Fibroblast of lung (primary cell): ENCODE measurements at regions not wholly inside any gene's neighbourhood (a gene's known extent, or its start where the extent isn't known, plus 50 kb on each side); places are given as distances from the start of the nearest gene placed in this dataset.

Experiments
- DNase-seq, 2 donors: peaks; one replicate each; pipeline versions ENCODE4 v3.0.0 to v3.0.0-alpha.2; 2010; ENCODE audit warnings: low read depth in 2 of 2
- H2AFZ ChIP-seq: 2 replicates; pipeline ENCODE4 v1.5.1; 2012; ENCODE audit warnings: low read length, control low read depth, inconsistent platforms
- H3K27ac ChIP-seq: 2 replicates; pipeline ENCODE4 v1.5.1; 2011; ENCODE audit warnings: low read length, control low read depth; ENCODE audit not compliant: insufficient read depth
- H3K27me3 ChIP-seq: 2 replicates; pipeline ENCODE4 v1.5.1; 2011; ENCODE audit warnings: mild to moderate bottlenecking, low read length; ENCODE audit not compliant: control insufficient read depth, insufficient read depth
- H3K36me3 ChIP-seq: 2 replicates; pipeline ENCODE4 v1.5.1; 2011; ENCODE audit warnings: low read length; ENCODE audit not compliant: control insufficient read depth, insufficient read depth
- H3K4me1 ChIP-seq: 2 replicates; pipeline ENCODE4 v1.5.1; 2011; ENCODE audit warnings: low read length; ENCODE audit not compliant: control insufficient read depth, insufficient read depth; ENCODE audit errors: extremely low read depth
- H3K4me2 ChIP-seq: 2 replicates; pipeline ENCODE4 v1.5.1; 2011; ENCODE audit warnings: low read length, control low read depth; ENCODE audit not compliant: insufficient read depth; ENCODE audit errors: extremely low read depth
- H3K4me3 ChIP-seq, 4 experiments: fragments of 200-600 bp in 1 of 4; sonication (generic) in 1 of 4; replicated peaks in 1 of 4; 2 replicates each; pipeline ENCODE4 v1.5.1; 2011 to 2016; ENCODE audit warnings: low read length in 4 of 4, low read depth in 3 of 4, mild to moderate bottlenecking in 3 of 4, control low read depth in 2 of 4, inconsistent platforms in 1 of 4, mixed read lengths in 1 of 4; ENCODE audit not compliant: insufficient read depth in 1 of 4; ENCODE audit errors: control extremely low read depth in 1 of 4
- H3K79me2 ChIP-seq: 2 replicates; pipeline ENCODE4 v1.5.1; 2012; ENCODE audit warnings: mild to moderate bottlenecking, low read length, inconsistent platforms; ENCODE audit not compliant: control insufficient read depth, insufficient read depth
- H3K9ac ChIP-seq: 2 replicates; pipeline ENCODE4 v1.5.1; 2011; ENCODE audit warnings: mild to moderate bottlenecking, low read length, control low read depth; ENCODE audit not compliant: insufficient read depth
- H3K9me3 ChIP-seq: 2 replicates; pipeline ENCODE4 v1.5.1; 2012; ENCODE audit warnings: low read depth, low read length; ENCODE audit not compliant: control insufficient read depth, insufficient read depth
- H4K20me1 ChIP-seq: 2 replicates; pipeline ENCODE4 v1.5.1; 2011; ENCODE audit warnings: low read length; ENCODE audit not compliant: control insufficient read depth, insufficient read depth; ENCODE audit errors: extremely low read depth
- CTCF ChIP-seq, 2 donors: IDR thresholded peaks in 1 of 2; conservative IDR thresholded peaks in 1 of 2; 1 replicate in 1 of 2; 2 replicates in 1 of 2; pipeline ENCODE4 v1.5.1; 2011 to 2012; ENCODE audit warnings: low read length in 2 of 2, control low read depth in 1 of 2, inconsistent platforms in 1 of 2, low read depth in 1 of 2, mild to moderate bottlenecking in 1 of 2
- EZH2 ChIP-seq: IDR thresholded peaks from 2 replicates; pipeline ENCODE4 v1.5.1; 2012; ENCODE audit warnings: low read length, control low read depth, mild to moderate bottlenecking; ENCODE audit errors: missing control alignments

DNA sequence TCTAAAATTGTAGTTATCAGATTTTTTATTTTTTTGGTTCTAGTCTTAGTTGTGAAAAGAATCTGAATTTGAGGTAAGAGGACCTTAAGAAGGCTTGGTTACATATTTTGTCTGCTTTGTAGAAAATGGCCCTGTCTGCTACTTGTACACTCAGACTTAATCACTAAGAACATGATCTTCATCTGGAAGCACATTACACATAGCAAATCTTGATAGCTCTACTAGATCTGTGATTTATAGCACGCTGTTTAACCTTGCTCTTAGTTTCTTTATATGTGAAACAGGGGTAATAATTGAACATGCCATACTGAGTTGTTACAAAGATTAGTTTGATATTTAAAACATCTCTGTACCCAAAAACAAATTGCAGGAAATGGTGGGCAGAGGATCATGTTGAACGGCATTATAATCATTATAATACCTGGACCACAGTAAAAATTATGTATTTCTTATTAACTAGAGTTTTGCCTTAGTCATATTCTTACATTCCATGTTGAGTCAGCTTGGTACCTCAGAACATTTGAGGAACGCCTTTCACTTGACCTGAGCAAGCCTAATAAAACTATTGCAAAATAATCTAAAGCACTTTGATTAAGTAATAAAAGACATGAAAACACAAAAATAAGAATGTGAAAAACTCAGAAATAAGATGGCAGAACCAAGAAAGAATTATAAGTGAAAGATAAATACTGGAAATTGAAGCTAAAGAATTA is 738.0 kb upstream of the AADAT start:
- H3K36me3 ChIP-seq, result no peaks in the 10 kb centered on the region
- no peaks in the 10 kb centered on the region for H4K20me1 ChIP-seq
- H3K9me3 ChIP-seq, result no peaks in the 10 kb centered on the region
- H3K4me3 ChIP-seq, result no peak overlapping the region
- no peak overlapping the region for H3K27ac ChIP-seq
- no peak for TF ChIP-seq EZH2
- no peak for TF ChIP-seq CTCF (conservative IDR thresholded peaks at IDR 0.05 in 1 of 2, IDR thresholded peaks at IDR 0.05 in 1 of 2; ENCODE audit: low read depth in 1 of 2, low read length in 2 of 2)
- no peak overlapping the region for H3K9ac ChIP-seq
- H2AFZ ChIP-seq, result no peak overlapping the region
- no peak overlapping the region for H3K4me2 ChIP-seq
- no peaks in the 10 kb centered on the region for H3K79me2 ChIP-seq
- DNase-seq, result no peak
- no peaks in the 10 kb centered on the region for H3K4me1 ChIP-seq
- H3K27me3 ChIP-seq, result no peaks in the 10 kb centered on the region

DNA sequence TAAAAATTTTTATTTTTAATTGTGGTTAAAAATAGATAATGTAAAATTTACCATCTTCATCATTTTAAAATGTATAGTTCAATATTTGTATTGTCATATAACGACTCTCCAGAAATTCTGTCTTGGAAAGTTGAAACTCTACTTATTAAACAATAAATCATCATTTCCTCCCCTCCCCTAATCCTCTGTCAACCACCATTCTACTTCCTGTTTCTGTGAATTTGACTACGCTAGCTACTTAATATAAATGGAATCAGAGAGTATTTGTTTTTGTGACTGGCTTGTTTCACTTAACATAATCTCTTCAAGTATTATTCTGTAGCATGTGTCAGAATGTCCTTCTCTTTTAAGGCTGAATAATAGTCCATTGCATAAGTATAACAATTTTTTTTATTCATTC is 729.0 kb upstream of the AADAT start:
- H2AFZ ChIP-seq, result no peak overlapping the region
- H3K4me3 ChIP-seq, result no peak overlapping the region

GRCh38 chr4:170805352-170805751 is 715.6 kb upstream of the AADAT start:
- H3K27ac ChIP-seq, result no peak overlapping the region
- no peak overlapping the region for H3K9ac ChIP-seq
- no peaks in the 10 kb centered on the region for H4K20me1 ChIP-seq
- no peak overlapping the region for H3K4me3 ChIP-seq
- H3K27me3 ChIP-seq, result no peaks in the 10 kb centered on the region
- no peak overlapping the region for H3K4me2 ChIP-seq
- no peaks in the 10 kb centered on the region for H3K9me3 ChIP-seq
- no peak overlapping the region for H2AFZ ChIP-seq
- no peak for TF ChIP-seq EZH2
- no peak for TF ChIP-seq CTCF (conservative IDR thresholded peaks at IDR 0.05 in 1 of 2, IDR thresholded peaks at IDR 0.05 in 1 of 2; ENCODE audit: low read depth in 1 of 2, low read length in 2 of 2)
- no peak for DNase-seq
- H3K4me1 ChIP-seq, result no peaks in the 10 kb centered on the region
- no peaks in the 10 kb centered on the region for H3K36me3 ChIP-seq
- no peaks in the 10 kb centered on the region for H3K79me2 ChIP-seq

More for the DNA sequence above, 729.0 kb upstream of the AADAT start:
- no peaks in the 10 kb centered on the region for H3K9me3 ChIP-seq
- H3K27me3 ChIP-seq, result no peaks in the 10 kb centered on the region
- H3K4me2 ChIP-seq, result no peak overlapping the region
- no peak for DNase-seq
- no peaks in the 10 kb centered on the region for H3K79me2 ChIP-seq
- no peak overlapping the region for H3K9ac ChIP-seq
- H4K20me1 ChIP-seq, result no peaks in the 10 kb centered on the region
- no peaks in the 10 kb centered on the region for H3K36me3 ChIP-seq
- H3K4me1 ChIP-seq, result no peaks in the 10 kb centered on the region
- no peak for TF ChIP-seq CTCF (conservative IDR thresholded peaks at IDR 0.05 in 1 of 2, IDR thresholded peaks at IDR 0.05 in 1 of 2; ENCODE audit: low read depth in 1 of 2, low read length in 2 of 2)
- TF ChIP-seq EZH2, result no peak
- no peak overlapping the region for H3K27ac ChIP-seq
